OCI-LY7 (cell line): ENCODE measurements at regions not wholly inside any gene's neighbourhood (a gene's known extent, or its start where the extent isn't known, plus 50 kb on each side); places are given as distances from the start of the nearest gene placed in this dataset.

Source experiments
- EZH2phosphoT487 ChIP-seq: fragments of 200-600 bp; sonication (generic); IDR thresholded peaks from 2 replicates; pipeline ENCODE4 v1.6.1; 2018; ENCODE audit warnings: low read depth, borderline replicate concordance, mild to moderate bottlenecking, mixed run types, antibody characterized with exemption, low read length, moderate library complexity, mixed read lengths
- TF ChIP-seq, protein P1 (sequence below): fragments of 200-600 bp; sonication (generic); conservative IDR thresholded peaks from 2 replicates; pipeline ENCODE4 v1.5.1; 2014; ENCODE audit warnings: mild to moderate bottlenecking, antibody characterized with exemption, low read length, moderate library complexity, mixed read lengths

DNA sequence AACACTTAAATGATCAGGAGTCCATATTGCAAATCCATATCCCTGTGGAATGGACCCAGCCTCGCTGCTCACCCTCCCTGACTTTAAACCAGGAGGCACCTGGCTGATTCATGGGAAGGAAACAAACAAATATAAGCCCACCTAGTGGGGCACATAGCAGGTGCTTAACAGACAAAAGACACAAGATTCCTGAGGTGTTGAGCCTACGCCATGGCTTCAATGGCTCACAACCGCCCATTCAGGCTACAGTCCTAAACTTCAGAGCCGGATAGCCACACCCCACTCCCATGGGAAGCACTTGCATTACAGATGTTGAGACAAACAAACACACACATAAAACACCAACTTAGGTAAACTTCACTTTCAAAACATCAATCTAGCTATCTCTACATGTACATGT lies 359.9 kb downstream of the ICE1 start:
- TF ChIP-seq, protein P1, sequence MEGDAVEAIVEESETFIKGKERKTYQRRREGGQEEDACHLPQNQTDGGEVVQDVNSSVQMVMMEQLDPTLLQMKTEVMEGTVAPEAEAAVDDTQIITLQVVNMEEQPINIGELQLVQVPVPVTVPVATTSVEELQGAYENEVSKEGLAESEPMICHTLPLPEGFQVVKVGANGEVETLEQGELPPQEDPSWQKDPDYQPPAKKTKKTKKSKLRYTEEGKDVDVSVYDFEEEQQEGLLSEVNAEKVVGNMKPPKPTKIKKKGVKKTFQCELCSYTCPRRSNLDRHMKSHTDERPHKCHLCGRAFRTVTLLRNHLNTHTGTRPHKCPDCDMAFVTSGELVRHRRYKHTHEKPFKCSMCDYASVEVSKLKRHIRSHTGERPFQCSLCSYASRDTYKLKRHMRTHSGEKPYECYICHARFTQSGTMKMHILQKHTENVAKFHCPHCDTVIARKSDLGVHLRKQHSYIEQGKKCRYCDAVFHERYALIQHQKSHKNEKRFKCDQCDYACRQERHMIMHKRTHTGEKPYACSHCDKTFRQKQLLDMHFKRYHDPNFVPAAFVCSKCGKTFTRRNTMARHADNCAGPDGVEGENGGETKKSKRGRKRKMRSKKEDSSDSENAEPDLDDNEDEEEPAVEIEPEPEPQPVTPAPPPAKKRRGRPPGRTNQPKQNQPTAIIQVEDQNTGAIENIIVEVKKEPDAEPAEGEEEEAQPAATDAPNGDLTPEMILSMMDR: no peak
- no peak for TF ChIP-seq EZH2phosphoT487
